ENCODE measurements at regions not wholly inside any gene's neighbourhood (a gene's known extent, or its start where the extent isn't known, plus 50 kb on each side); places are given as distances from the start of the nearest gene placed in this dataset.

DNA sequence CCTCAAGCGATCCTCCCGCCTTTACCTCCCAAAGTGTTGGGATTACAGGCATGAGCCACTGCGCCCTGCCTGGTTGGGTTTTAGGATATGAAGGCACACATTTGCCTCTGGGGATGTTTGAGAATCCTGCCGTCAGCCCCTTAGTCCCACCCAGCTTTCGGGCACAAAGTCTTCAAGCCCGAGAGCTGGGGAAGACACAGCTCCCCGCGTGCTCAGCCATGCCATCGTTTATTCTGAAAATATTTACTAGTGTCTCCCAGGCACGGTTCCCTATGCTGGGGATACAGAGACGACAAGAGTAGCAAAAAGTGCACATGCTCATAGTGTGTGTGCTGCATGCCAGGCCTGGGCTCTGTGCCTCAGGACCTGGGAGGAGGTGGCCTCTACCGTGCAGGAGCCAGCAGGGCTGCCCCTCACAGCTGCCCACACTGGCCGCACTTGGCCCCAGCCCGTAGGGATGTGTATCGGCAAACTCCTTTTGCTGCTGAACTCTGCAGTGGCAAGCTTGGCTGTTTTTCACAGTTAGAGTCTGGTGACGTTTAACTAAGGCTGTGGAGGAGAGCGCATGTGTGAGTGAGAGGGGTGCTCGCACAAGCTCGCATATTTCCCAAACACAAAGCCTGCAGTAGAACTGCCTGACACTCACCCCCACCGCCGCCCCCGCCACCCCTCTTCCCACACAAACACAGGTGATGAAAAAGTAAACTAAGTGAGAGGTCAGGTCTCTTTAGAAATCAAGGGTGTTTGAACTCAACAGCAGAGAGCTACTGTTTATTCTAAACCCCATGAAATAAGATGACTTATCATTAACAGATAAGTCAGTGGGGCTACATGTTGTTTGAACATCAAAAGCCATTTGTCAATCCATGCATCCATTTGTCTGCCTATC lies 266.4 kb downstream of the MRTFB start:
- H4K20me1 ChIP-seq (ENCODE audit: insufficient read depth, low read length) = no peaks in the 10 kb centered on the region
- H3K4me3 ChIP-seq (ENCODE audit: low read depth, low read length, poor library complexity, severe bottlenecking) = no peak overlapping the region
- H2AFZ ChIP-seq (ENCODE audit: low read length) = no peak overlapping the region
- intact Hi-C loops (cut with micrococcal nuclease; ENCODE audit: unreplicated experiment) = no loop called here
- no peaks in the 10 kb centered on the region for H3K9me2 ChIP-seq (ENCODE audit: insufficient read depth, low read length)
- ChIA-PET CTCF (ENCODE audit: unreplicated experiment) (no interaction called here), POLR2A (interaction anchor here (1.2 kb wide), 1 partner anchor 22 kb away, joined by 3 read pairs; no protein-coding TSS in a partner anchor)
- H3K4me2 ChIP-seq (ENCODE audit: low read length) = no peak overlapping the region
- no peak for DNase-seq (ENCODE audit: low spot score)
- BruUV-seq (replicated peaks) = no TSS peak
- H3K9me3 ChIP-seq (ENCODE audit: low read length) = peaks cover 26% of the 10 kb centered on the region; the same call in 1 of the 2 replicates
- no peaks in the 10 kb centered on the region for H3K79me2 ChIP-seq (ENCODE audit: insufficient read depth, low read depth, low read length)
- peaks cover 8% of the 10 kb centered on the region for H3K4me1 ChIP-seq (ENCODE audit: insufficient read depth, low read length, poor library complexity, severe bottlenecking)
- TF ChIP-seq EZH2phosphoT487 (IDR thresholded peaks at IDR 0.05; ENCODE audit: borderline replicate concordance, low read depth, low read length) = no peak
- no peak overlapping the region for H3K27ac ChIP-seq (ENCODE audit: low read depth, low read length, poor library complexity, severe bottlenecking)
- peaks cover 8% of the 10 kb centered on the region for H3K36me3 ChIP-seq (ENCODE audit: insufficient read depth, low read length)

DNA sequence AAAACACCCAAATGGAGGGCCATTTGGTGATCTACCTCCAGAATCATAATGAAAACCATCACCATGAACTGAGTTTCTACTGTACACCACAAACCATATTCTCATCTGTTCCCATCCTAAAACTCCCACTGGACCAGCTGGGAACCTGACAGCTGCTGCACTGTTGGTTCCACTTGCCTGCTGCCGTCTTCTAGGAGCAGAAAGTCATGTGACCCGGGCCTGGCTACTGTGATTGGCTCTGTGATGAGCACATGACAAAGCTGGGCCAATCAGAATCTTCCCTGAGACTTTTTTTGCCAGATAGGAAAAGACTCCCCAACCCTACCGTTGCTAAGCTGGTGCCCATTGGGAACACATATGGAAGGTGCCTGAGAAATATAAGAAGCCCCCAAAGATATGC lies 264.2 kb downstream of the MRTFB start:
- TF ChIP-seq EZH2phosphoT487 (IDR thresholded peaks at IDR 0.05; ENCODE audit: borderline replicate concordance, low read depth, low read length) = no peak
- TF ChIP-seq, protein P1, sequence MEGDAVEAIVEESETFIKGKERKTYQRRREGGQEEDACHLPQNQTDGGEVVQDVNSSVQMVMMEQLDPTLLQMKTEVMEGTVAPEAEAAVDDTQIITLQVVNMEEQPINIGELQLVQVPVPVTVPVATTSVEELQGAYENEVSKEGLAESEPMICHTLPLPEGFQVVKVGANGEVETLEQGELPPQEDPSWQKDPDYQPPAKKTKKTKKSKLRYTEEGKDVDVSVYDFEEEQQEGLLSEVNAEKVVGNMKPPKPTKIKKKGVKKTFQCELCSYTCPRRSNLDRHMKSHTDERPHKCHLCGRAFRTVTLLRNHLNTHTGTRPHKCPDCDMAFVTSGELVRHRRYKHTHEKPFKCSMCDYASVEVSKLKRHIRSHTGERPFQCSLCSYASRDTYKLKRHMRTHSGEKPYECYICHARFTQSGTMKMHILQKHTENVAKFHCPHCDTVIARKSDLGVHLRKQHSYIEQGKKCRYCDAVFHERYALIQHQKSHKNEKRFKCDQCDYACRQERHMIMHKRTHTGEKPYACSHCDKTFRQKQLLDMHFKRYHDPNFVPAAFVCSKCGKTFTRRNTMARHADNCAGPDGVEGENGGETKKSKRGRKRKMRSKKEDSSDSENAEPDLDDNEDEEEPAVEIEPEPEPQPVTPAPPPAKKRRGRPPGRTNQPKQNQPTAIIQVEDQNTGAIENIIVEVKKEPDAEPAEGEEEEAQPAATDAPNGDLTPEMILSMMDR (conservative IDR thresholded peaks at IDR 0.05; ENCODE audit: low read length) = no peak
- intact Hi-C loops (cut with micrococcal nuclease; ENCODE audit: unreplicated experiment) = no loop called here

DNA sequence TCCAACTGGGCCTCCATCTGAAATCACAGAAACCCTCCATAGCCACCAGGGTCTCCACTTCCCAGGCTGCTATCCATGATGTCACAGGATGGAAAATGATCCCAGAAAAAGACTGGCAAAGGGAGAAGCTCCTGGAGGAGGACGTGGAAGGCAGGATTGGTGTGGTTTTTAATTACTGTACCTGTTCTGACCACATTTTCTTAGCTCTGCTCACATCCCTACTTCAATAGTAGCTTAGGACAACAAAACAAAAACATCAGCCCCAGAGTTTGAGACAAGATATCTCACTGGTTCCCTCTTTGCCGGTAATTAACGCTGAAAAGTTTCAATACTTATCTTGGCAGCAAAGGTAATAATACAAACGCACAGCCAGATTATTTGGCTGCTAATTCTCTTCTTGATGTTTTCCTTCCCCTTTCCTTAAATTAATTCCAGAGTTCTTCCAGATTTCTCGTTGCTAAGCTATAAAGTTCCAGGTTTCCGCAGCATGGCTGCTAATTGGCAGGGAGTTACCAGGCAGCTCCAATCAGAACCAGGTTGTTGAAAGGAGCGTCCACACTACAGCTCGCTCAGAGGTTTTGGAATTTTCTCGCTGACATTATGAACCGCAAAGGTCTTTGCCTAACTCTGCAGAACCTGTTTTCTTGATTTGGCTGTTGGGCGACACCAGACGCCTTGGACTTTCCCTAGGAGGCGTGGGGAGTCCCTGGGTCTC lies 263.4 kb downstream of the MRTFB start:
- no peak overlapping the region for H2AFZ ChIP-seq (ENCODE audit: low read length)
- intact Hi-C loops (cut with micrococcal nuclease; ENCODE audit: unreplicated experiment) = no loop called here
- ChIA-PET POLR2A (interaction anchor here (0.5 to 0.9 kb wide), 4 partner anchors 16 to 28 kb away, joined by 3 to 10 read pairs (median 4); no protein-coding TSS in a partner anchor), CTCF (ENCODE audit: unreplicated experiment) (interaction anchor here (1.1 kb wide), 1 partner anchor 9 kb away, joined by 3 read pairs; no protein-coding TSS in a partner anchor)
- H3K4me2 ChIP-seq (ENCODE audit: low read length) = no peak overlapping the region
- H3K4me3 ChIP-seq (ENCODE audit: low read depth, low read length, poor library complexity, severe bottlenecking) = no peak overlapping the region
- no TSS peak for BruUV-seq (replicated peaks)
- H4K20me1 ChIP-seq (ENCODE audit: insufficient read depth, low read length) = no peaks in the 10 kb centered on the region
- no peaks in the 10 kb centered on the region for H3K9me2 ChIP-seq (ENCODE audit: insufficient read depth, low read length)
- peaks cover 8% of the 10 kb centered on the region for H3K4me1 ChIP-seq (ENCODE audit: insufficient read depth, low read length, poor library complexity, severe bottlenecking)
- no peak for DNase-seq (ENCODE audit: low spot score)
- no peak for TF ChIP-seq EZH2phosphoT487 (IDR thresholded peaks at IDR 0.05; ENCODE audit: borderline replicate concordance, low read depth, low read length)
- TF ChIP-seq, protein P1 (conservative IDR thresholded peaks at IDR 0.05; ENCODE audit: low read length) = no peak
- H3K36me3 ChIP-seq (ENCODE audit: insufficient read depth, low read length) = peaks cover 25% of the 10 kb centered on the region
- no peaks in the 10 kb centered on the region for H3K79me2 ChIP-seq (ENCODE audit: insufficient read depth, low read depth, low read length)
- H3K27ac ChIP-seq (ENCODE audit: low read depth, low read length, poor library complexity, severe bottlenecking) = no peak overlapping the region
- peaks cover 10% of the 10 kb centered on the region; the same call in 1 of the 2 replicates for H3K9me3 ChIP-seq (ENCODE audit: low read length)

More for the DNA sequence above, 264.2 kb downstream of the MRTFB start:
- ChIA-PET CTCF (ENCODE audit: unreplicated experiment) (interaction anchor here (0.5 kb wide), 1 partner anchor 1890 kb away, joined by 3 read pairs; no protein-coding TSS in a partner anchor), POLR2A (no interaction called here)
- H3K4me2 ChIP-seq (ENCODE audit: low read length) = peak overlapping the region; percentile 11; the same call in 1 of the 2 replicates
- no TSS peak for BruUV-seq (replicated peaks)
- no peak overlapping the region for H3K4me3 ChIP-seq (ENCODE audit: low read depth, low read length, poor library complexity, severe bottlenecking)
- H3K36me3 ChIP-seq (ENCODE audit: insufficient read depth, low read length) = peaks cover 17% of the 10 kb centered on the region
- H4K20me1 ChIP-seq (ENCODE audit: insufficient read depth, low read length) = no peaks in the 10 kb centered on the region
- H3K9me2 ChIP-seq (ENCODE audit: insufficient read depth, low read length) = no peaks in the 10 kb centered on the region
- DNase-seq (ENCODE audit: low spot score) = peak; percentile 47
- H2AFZ ChIP-seq (ENCODE audit: low read length) = peak overlapping the region; percentile 31; the same call in 1 of the 2 replicates
- H3K27ac ChIP-seq (ENCODE audit: low read depth, low read length, poor library complexity, severe bottlenecking) = peak overlapping the region; percentile 1
- H3K4me1 ChIP-seq (ENCODE audit: insufficient read depth, low read length, poor library complexity, severe bottlenecking) = peaks cover 8% of the 10 kb centered on the region
- peaks cover 10% of the 10 kb centered on the region; the same call in 1 of the 2 replicates for H3K9me3 ChIP-seq (ENCODE audit: low read length)
- H3K79me2 ChIP-seq (ENCODE audit: insufficient read depth, low read depth, low read length) = no peaks in the 10 kb centered on the region

All from OCI-LY7 (cell line).